A673 (cell line): ENCODE measurements at regions not wholly inside any gene's neighbourhood (a gene's known extent, or its start where the extent isn't known, plus 50 kb on each side); places are given as distances from the start of the nearest gene placed in this dataset.

Experiments used
- EZH2 ChIP-seq: fragments of 200-600 bp; sonication (generic); IDR thresholded peaks from 2 replicates; pipeline ENCODE4 v1.6.1; 2017; ENCODE audit warnings: borderline replicate concordance, low read depth, mild to moderate bottlenecking, mixed read lengths, antibody characterized with exemption, low read length; ENCODE audit not compliant: poor library complexity, severe bottlenecking
- TF ChIP-seq, protein P1 (sequence below): fragments of 300-800, 200-600 bp; sonication (generic); conservative IDR thresholded peaks from 2 replicates; pipeline ENCODE4 v1.5.1; 2017; ENCODE audit warnings: low read depth, mild to moderate bottlenecking, antibody characterized with exemption, low read length, moderate library complexity, mixed read lengths

DNA sequence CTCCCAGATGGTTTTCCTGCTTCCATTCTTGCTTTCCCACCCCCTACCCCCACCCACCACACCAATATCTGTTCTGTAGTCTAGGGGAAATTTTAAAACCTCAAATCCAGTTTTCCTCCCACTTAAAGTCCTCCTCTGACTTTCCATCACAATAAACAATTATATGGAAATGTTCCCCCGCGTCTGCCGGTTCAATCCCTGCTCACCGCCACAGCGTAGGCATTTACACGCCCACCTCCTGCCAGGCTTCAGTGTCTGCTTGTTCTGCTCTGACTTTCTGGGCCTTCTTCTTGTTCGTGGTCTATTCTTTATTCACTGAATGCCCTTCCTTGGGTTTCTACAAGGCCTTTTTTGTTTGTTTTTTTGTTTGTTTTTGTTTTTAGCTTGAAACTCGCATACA lies 633.0 kb upstream of the MKI67 start:
- TF ChIP-seq, protein P1, sequence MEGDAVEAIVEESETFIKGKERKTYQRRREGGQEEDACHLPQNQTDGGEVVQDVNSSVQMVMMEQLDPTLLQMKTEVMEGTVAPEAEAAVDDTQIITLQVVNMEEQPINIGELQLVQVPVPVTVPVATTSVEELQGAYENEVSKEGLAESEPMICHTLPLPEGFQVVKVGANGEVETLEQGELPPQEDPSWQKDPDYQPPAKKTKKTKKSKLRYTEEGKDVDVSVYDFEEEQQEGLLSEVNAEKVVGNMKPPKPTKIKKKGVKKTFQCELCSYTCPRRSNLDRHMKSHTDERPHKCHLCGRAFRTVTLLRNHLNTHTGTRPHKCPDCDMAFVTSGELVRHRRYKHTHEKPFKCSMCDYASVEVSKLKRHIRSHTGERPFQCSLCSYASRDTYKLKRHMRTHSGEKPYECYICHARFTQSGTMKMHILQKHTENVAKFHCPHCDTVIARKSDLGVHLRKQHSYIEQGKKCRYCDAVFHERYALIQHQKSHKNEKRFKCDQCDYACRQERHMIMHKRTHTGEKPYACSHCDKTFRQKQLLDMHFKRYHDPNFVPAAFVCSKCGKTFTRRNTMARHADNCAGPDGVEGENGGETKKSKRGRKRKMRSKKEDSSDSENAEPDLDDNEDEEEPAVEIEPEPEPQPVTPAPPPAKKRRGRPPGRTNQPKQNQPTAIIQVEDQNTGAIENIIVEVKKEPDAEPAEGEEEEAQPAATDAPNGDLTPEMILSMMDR, result no peak
- no peak for TF ChIP-seq EZH2
